ENCODE measurements at regions not wholly inside any gene's neighbourhood (a gene's known extent, or its start where the extent isn't known, plus 50 kb on each side); places are given as distances from the start of the nearest gene placed in this dataset.

DNA sequence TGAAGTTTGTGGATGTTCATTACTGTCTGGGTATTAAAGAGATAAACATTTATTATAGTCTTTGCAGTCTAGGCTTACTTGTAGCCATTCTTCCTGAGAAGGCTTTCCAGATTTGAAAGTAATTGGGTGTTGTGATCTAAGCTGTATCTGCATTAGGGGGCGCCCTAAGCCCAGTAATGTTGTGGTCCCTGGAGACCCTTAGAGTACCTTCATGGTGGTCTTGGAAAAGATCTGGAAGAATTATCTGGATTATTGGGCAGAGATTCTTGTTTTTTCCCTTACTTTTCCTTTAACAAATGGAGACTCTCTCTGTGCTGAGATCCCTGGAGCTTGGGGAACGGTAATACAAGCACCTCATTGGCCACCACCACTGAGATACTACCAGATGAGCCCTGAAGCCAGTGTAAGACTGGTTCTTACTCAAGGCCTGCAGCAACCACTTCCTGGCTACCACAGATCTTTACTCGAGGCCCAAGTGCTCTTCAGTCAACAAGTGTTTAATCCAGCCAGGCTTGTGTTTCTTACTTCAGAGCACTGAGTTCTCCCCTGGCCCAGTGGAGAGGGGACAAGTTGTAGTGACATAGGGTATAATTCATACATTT is 63.1 kb downstream of the RTL3 start:
- TF ChIP-seq CTCF (IDR thresholded peaks at IDR 0.05) (no peak), POLR2AphosphoS5 (IDR thresholded peaks at IDR 0.05; ENCODE audit: low read depth, low read length) (no peak)
- TF ChIP-seq, protein P1, sequence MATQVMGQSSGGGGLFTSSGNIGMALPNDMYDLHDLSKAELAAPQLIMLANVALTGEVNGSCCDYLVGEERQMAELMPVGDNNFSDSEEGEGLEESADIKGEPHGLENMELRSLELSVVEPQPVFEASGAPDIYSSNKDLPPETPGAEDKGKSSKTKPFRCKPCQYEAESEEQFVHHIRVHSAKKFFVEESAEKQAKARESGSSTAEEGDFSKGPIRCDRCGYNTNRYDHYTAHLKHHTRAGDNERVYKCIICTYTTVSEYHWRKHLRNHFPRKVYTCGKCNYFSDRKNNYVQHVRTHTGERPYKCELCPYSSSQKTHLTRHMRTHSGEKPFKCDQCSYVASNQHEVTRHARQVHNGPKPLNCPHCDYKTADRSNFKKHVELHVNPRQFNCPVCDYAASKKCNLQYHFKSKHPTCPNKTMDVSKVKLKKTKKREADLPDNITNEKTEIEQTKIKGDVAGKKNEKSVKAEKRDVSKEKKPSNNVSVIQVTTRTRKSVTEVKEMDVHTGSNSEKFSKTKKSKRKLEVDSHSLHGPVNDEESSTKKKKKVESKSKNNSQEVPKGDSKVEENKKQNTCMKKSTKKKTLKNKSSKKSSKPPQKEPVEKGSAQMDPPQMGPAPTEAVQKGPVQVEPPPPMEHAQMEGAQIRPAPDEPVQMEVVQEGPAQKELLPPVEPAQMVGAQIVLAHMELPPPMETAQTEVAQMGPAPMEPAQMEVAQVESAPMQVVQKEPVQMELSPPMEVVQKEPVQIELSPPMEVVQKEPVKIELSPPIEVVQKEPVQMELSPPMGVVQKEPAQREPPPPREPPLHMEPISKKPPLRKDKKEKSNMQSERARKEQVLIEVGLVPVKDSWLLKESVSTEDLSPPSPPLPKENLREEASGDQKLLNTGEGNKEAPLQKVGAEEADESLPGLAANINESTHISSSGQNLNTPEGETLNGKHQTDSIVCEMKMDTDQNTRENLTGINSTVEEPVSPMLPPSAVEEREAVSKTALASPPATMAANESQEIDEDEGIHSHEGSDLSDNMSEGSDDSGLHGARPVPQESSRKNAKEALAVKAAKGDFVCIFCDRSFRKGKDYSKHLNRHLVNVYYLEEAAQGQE (IDR thresholded peaks at IDR 0.05; ENCODE audit: insufficient read depth in 1 of 2, low read depth in 2 of 2, low read length in 1 of 2): no peak
